Mesodermal cell (in vitro differentiated cells): ENCODE measurements at regions not wholly inside any gene's neighbourhood (a gene's known extent, or its start where the extent isn't known, plus 50 kb on each side); places are given as distances from the start of the nearest gene placed in this dataset.

Experiments used
- H3K27ac ChIP-seq: 2 replicates; pipeline ENCODE4 v1.7.0; 2013; ENCODE audit warnings: mild to moderate bottlenecking, low read depth, low read length, moderate library complexity; ENCODE audit not compliant: severe bottlenecking
- H3K36me3 ChIP-seq: 2 replicates; pipeline ENCODE4 v1.7.1; 2013; ENCODE audit warnings: mild to moderate bottlenecking, low read length, moderate library complexity; ENCODE audit not compliant: control insufficient read depth, insufficient read depth
- H3K4me1 ChIP-seq: one replicate; pipeline ENCODE4 v1.7.1; 2013; ENCODE audit warnings: mild to moderate bottlenecking, low read length; ENCODE audit not compliant: insufficient read depth, control insufficient read depth, poor library complexity, severe bottlenecking
- H3K4me3 ChIP-seq: 2 replicates; pipeline ENCODE4 v1.7.0; 2013; ENCODE audit warnings: low read length, control low read depth, mild to moderate bottlenecking; ENCODE audit not compliant: insufficient read depth, poor library complexity, severe bottlenecking; ENCODE audit errors: extremely low read depth
- H3K9me3 ChIP-seq: 2 replicates; pipeline ENCODE4 v1.7.1; 2013; ENCODE audit warnings: mild to moderate bottlenecking, low read length, moderate library complexity; ENCODE audit not compliant: control insufficient read depth
- WGBS, 2 experiments: methylation state at CpG; one replicate each; pipeline ENCODE4 v1.1.5; 2013; ENCODE audit warnings: missing lambda C conversion rate in 2 of 2; ENCODE audit not compliant: insufficient coverage in 2 of 2; 5-methylcytosine and 5-hydroxymethylcytosine counted together

GRCh38 chr2:228602288-228602687, 420.8 kb upstream of the SPHKAP start:
- 71 to 85% methylated on average over 1 of the region's 2 CpGs for WGBS, 2 experiments
- Histone ChIP-seq H3K4me3 (no peak overlapping the region), H3K9me3 (no peaks in the 10 kb centered on the region), H3K4me1 (no peaks in the 10 kb centered on the region), H3K27ac (no peak overlapping the region), H3K36me3 (no peaks in the 10 kb centered on the region)

GRCh38 chr2:228600265-228600664, 418.8 kb upstream of the SPHKAP start:
- H3K9me3 ChIP-seq, result no peaks in the 10 kb centered on the region
- no peaks in the 10 kb centered on the region for H3K36me3 ChIP-seq
- 75 to 97% methylated on average over 1 to 2 of the region's 2 CpGs for WGBS, 2 experiments
- H3K4me1 ChIP-seq, result no peaks in the 10 kb centered on the region
- H3K27ac ChIP-seq, result no peak overlapping the region
- no peak overlapping the region for H3K4me3 ChIP-seq

- Histone ChIP-seq H3K27ac (no peak overlapping the region), H3K4me1 (no peaks in the 10 kb centered on the region), H3K9me3 (no peaks in the 10 kb centered on the region), H3K36me3 (no peaks in the 10 kb centered on the region), H3K4me3 (no peak overlapping the region)
- 86 to 100% methylated on average over 1 of the region's 1 CpG for WGBS, 2 experiments
Observed at GRCh38 chr2:228599781-228600180, 418.3 kb upstream of the SPHKAP start.

GRCh38 chr2:228599297-228599696, 417.8 kb upstream of the SPHKAP start:
- 86 to 100% methylated on average over 1 of the region's 5 CpGs for WGBS, 2 experiments
- Histone ChIP-seq H3K4me3 (no peak overlapping the region), H3K4me1 (no peaks in the 10 kb centered on the region), H3K36me3 (no peaks in the 10 kb centered on the region), H3K27ac (no peak overlapping the region), H3K9me3 (no peaks in the 10 kb centered on the region)

- H3K9me3 ChIP-seq, result no peaks in the 10 kb centered on the region
- H3K4me1 ChIP-seq, result no peaks in the 10 kb centered on the region
- H3K27ac ChIP-seq, result no peak overlapping the region
- no peaks in the 10 kb centered on the region for H3K36me3 ChIP-seq
- H3K4me3 ChIP-seq, result no peak overlapping the region
- WGBS, 2 experiments, result no CpG with 5 or more reads among the region's 1 CpG
Observed at GRCh38 chr2:228597032-228597431, 415.5 kb upstream of the SPHKAP start.

GRCh38 chr2:228594012-228594411, 412.5 kb upstream of the SPHKAP start:
- no peak overlapping the region for H3K4me3 ChIP-seq
- no peaks in the 10 kb centered on the region for H3K36me3 ChIP-seq
- H3K4me1 ChIP-seq, result no peaks in the 10 kb centered on the region
- 100% methylated on average over 1 of the region's 2 CpGs; no CpG with 5 or more reads in 1 of the 2 experiments for WGBS, 2 experiments
- H3K9me3 ChIP-seq, result no peaks in the 10 kb centered on the region
- no peak overlapping the region for H3K27ac ChIP-seq

GRCh38 chr2:228592925-228593324, 411.4 kb upstream of the SPHKAP start:
- Histone ChIP-seq H3K4me3 (no peak overlapping the region), H3K9me3 (no peaks in the 10 kb centered on the region), H3K27ac (no peak overlapping the region), H3K4me1 (no peaks in the 10 kb centered on the region), H3K36me3 (no peaks in the 10 kb centered on the region)
- WGBS, 2 experiments, result 100% methylated on average over 1 of the region's 4 CpGs; no CpG with 5 or more reads in 1 of the 2 experiments

GRCh38 chr2:228590681-228591080, 409.2 kb upstream of the SPHKAP start:
- 100% methylated on average over 1 of the region's 2 CpGs; no CpG with 5 or more reads in 1 of the 2 experiments for WGBS, 2 experiments

GRCh38 chr2:228589115-228589514, 407.6 kb upstream of the SPHKAP start:
- 50 to 83% methylated on average over 2 to 3 of the region's 4 CpGs for WGBS, 2 experiments
- Histone ChIP-seq H3K4me1 (no peaks in the 10 kb centered on the region), H3K9me3 (no peaks in the 10 kb centered on the region), H3K4me3 (no peak overlapping the region), H3K36me3 (no peaks in the 10 kb centered on the region), H3K27ac (no peak overlapping the region)

More at GRCh38 chr2:228590681-228591080, 409.2 kb upstream of the SPHKAP start:
- Histone ChIP-seq H3K27ac (no peak overlapping the region), H3K4me1 (no peaks in the 10 kb centered on the region), H3K36me3 (no peaks in the 10 kb centered on the region), H3K4me3 (no peak overlapping the region), H3K9me3 (no peaks in the 10 kb centered on the region)

- Histone ChIP-seq H3K4me1 (no peaks in the 10 kb centered on the region), H3K36me3 (no peaks in the 10 kb centered on the region), H3K27ac (no peak overlapping the region), H3K9me3 (no peaks in the 10 kb centered on the region), H3K4me3 (no peak overlapping the region)
Observed at GRCh38 chr2:228581731-228582130, 400.2 kb upstream of the SPHKAP start.

GRCh38 chr2:228575897-228576296, 394.4 kb upstream of the SPHKAP start:
- Histone ChIP-seq H3K36me3 (no peaks in the 10 kb centered on the region), H3K27ac (no peak overlapping the region), H3K4me1 (no peaks in the 10 kb centered on the region), H3K9me3 (no peaks in the 10 kb centered on the region), H3K4me3 (no peak overlapping the region)
- WGBS, 2 experiments, result 100% methylated on average over 1 of the region's 1 CpG
